Stomach (tissue), 4 donors: ENCODE measurements at regions not wholly inside any gene's neighbourhood (a gene's known extent, or its start where the extent isn't known, plus 50 kb on each side); places are given as distances from the start of the nearest gene placed in this dataset.

Experiments used
- EP300 ChIP-seq: sonication (generic); formaldehyde crosslinking; IDR thresholded peaks from one replicate; pipeline ENCODE4 v1.6.1; 2017; ENCODE audit warnings: antibody characterized with exemption
- POLR2A ChIP-seq, 4 donors: fragments of 450-650 bp; IDR thresholded peaks; one replicate each; pipeline ENCODE4 v1.6.1; 2016; ENCODE audit warnings: antibody characterized with exemption in 4 of 4, control low read depth in 2 of 4, mild to moderate bottlenecking in 1 of 4, moderate library complexity in 1 of 4
- TF ChIP-seq, protein P1 (sequence below), 7 experiments: fragments of 450-650 bp in 4 of 7; fragments of 200-600 bp in 3 of 7; sonication (generic) in 3 of 7; IDR thresholded peaks; one replicate each; pipeline ENCODE4 v1.5.1; 2016 to 2019; ENCODE audit warnings: antibody characterized with exemption in 7 of 7, control low read depth in 2 of 7, mild to moderate bottlenecking in 1 of 7

DNA sequence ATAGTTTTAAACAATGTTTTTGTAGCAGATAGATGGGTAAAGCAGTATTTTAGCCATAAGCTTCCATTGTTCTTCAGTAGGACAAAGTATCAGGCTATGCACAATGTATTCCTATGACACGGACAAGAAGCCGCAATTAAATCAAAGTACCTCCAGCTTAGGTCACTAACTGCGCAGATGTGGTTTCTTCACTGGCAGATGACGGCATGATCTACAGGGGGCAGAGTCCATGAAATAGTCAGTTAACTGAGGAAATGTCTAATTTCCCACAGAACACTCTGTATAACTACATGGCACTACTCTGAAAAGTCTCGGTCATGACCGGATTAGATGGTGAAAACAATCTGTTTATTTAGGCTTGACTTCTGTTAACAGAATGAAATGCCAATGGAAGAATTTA, 120.7 kb upstream of the TRPM3 start:
- TF ChIP-seq, protein P1, sequence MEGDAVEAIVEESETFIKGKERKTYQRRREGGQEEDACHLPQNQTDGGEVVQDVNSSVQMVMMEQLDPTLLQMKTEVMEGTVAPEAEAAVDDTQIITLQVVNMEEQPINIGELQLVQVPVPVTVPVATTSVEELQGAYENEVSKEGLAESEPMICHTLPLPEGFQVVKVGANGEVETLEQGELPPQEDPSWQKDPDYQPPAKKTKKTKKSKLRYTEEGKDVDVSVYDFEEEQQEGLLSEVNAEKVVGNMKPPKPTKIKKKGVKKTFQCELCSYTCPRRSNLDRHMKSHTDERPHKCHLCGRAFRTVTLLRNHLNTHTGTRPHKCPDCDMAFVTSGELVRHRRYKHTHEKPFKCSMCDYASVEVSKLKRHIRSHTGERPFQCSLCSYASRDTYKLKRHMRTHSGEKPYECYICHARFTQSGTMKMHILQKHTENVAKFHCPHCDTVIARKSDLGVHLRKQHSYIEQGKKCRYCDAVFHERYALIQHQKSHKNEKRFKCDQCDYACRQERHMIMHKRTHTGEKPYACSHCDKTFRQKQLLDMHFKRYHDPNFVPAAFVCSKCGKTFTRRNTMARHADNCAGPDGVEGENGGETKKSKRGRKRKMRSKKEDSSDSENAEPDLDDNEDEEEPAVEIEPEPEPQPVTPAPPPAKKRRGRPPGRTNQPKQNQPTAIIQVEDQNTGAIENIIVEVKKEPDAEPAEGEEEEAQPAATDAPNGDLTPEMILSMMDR (IDR thresholded peaks at IDR 0.05), result no peak
- no peak for TF ChIP-seq POLR2A (IDR thresholded peaks at IDR 0.05)
- no peak for TF ChIP-seq EP300
